ENCODE measurements at regions not wholly inside any gene's neighbourhood (a gene's known extent, or its start where the extent isn't known, plus 50 kb on each side); places are given as distances from the start of the nearest gene placed in this dataset.
A peak's percentile ranks its signal among the peaks of the same experiment; 100 is the strongest.

DNA sequence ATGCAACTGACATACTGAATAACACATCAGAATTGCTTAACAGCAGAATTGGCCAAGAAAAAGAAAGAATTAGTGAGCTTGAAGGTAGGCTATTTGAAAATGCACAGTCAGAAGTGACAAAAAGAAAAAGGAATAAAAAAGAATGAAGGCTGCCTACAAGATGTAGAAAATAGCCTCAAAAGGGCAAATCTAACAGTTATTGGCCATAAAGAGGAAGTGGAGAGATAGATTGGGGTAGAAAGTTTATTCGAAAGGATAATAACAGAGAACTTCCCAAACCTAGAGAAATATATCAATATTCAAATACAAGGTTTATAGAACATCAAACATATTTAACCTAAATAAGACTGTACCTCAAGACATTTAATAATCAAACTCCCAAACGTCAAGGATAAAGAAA, 67.5 kb downstream of the ATP6V1G3 start:
- no peak for DNase-seq

DNA sequence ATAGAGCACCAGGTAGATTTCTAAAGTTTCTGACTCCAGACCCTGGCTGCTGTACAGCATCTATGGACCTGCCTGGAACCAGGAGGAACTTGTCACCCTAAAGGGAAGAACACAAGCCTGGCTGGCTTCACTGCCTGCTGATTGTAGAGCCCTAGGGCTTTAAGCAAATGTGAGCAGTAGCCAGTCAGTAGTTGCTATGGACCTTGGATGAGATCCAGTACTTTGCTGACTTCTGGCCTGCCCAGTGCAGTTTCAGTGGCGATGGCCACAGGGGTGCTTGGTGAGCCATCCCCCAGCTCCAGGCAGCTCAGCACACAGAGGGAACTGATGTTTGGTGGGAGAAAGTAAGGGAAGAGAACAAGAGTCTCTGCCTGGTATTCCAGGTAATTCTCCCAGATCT, 68.4 kb downstream of the ATP6V1G3 start:
- no peak for DNase-seq

DNA sequence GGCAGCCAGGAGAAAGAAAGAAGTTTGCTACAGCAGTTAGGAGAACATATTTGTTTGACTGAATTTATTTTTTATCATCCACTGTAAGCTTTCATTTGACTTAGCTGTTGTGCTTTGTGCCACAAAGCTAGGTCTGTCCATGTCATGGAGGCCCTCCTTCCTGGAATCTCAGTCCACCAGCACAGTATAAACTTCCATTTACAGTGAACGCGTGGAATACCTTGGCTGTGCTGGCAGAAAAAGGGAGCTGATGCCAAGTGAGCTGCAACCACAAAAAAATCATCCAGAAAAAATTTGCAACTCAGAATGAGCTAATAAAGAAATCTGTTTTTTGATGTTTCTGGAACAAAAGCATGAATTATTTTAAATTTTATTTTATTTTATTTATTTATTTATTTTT, 72.6 kb downstream of the ATP6V1G3 start:
- no peak for DNase-seq

DNA sequence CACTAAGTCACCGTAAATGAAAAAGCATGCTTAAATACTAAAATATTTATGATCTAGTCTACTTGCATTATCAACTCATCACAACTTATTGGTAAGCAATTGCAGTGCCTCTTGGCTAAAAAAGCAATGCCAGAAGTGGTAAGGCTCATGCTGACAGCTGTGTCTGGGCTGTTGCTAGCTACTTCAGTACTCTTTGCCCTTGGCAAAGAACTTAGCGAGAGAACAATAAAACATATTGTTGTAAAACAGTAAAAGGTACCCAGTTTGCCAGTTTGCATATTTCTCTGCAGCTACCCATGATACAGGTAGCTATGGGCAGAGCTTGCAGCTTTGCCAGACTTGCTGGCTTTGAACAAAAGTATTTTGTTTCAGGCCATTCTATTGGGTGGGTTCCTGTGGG, 73.1 kb downstream of the ATP6V1G3 start:
- no peak for DNase-seq

DNA sequence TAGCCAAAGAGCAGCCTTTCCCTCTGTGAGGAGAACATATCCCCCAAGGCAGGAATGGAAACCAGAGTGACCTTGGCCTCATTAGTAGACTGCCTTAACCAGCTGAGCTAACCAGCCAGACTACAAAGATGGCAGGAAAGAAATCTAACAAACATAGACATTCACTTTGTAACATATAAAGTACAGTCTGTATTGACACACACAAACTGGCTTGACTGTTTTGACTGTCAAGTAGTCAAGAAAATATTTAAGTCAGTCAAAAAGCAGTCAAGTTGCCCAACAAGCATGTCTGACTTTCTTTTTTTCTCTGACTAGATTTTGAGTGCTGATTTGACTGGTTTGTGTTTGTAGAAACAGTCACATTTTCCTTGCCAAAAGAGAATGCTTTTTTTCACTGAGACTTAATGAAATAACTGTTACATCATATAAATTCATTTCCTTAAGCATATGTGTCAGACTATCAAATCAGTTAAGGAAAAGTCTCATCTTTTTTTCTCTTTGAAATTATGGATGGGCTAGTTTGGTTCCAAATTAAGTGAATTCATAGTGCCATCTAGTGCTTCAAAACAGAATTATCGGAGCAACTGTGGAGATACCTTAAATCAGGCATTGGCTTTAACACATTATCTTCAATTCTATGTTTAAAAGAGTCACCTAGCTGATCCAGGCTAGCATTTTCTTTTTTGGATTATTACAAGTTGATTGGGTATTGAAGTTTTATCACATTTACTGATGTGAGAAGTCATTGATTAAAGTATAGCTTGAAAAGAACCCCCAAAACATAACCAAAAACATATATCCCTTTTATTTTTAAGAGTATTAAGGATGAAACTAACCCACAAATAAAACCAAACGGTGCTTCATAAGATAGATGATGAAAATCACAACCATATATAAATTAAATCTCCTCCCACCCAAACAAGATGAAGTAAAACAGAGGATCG, 75.0 kb downstream of the ATP6V1G3 start:
- DNase-seq = peak; percentile 8

DNA sequence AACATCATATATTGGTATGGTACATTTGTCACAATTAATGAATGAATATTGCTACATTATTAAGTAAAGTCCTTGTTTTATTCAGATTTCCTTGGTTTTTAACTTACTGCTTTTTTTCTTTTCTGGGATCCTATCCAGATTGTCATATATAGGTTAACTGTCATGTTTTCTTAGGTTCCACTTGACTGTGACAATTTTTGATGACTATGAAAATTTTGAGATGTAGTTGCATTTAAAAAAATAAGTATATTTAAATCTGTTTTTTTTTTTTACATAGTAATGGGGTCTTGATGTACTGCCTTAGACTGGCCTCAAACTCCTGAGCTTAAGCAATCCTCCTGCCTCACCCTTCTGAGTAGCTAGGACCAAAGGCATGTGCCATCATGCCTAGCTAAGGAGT, 76.8 kb downstream of the ATP6V1G3 start:
- no peak for DNase-seq

DNA sequence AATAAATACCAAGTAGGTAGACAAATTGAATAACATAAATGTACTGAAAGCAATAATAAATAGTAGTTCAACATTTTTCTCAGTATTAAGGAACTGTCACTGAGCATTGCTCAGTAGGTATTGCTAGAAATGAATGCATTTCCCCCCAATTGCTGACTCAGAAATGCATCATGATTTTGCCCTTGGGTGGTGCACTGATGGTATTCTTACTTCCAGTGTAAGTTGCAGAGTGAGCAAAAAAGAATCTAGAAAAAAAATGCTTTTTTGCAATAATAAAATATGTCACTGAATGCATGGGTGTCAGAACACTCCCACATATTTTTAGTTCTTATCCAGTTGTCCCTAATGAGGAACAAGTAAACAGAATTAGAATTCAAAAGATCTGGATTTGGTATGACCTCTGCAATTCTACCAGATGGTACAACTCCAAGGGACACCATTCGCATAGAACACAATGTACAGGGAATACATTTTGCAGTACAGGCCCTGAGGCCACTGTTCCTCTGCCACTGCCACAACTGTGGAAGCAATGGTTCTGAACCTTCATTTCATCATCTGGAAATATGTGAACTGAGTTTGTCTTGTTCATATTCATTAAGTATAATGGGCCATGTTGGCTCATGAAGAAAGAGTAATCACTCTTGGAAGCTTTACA, 78.0 kb downstream of the ATP6V1G3 start:
- no peak for DNase-seq

DNA sequence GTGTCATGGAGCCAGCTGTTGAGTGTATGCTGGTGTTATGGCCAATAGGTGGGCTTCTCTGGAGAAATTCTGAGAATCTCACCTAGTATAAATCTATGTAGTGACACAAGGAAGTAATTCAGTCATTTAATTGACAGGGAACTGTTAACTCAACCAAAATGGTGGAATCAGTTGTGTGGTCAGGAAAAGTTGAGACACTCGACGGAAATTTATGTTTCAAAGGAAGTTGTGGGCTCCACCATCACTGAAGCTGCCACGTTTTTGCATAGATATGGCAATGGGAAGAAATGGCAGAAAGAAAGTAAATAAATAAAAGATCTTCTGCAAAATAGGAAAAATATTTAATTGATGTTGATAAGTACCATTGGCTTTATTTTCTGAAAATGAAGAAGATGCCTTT, 84.5 kb downstream of the ATP6V1G3 start:
- DNase-seq = no peak

DNA sequence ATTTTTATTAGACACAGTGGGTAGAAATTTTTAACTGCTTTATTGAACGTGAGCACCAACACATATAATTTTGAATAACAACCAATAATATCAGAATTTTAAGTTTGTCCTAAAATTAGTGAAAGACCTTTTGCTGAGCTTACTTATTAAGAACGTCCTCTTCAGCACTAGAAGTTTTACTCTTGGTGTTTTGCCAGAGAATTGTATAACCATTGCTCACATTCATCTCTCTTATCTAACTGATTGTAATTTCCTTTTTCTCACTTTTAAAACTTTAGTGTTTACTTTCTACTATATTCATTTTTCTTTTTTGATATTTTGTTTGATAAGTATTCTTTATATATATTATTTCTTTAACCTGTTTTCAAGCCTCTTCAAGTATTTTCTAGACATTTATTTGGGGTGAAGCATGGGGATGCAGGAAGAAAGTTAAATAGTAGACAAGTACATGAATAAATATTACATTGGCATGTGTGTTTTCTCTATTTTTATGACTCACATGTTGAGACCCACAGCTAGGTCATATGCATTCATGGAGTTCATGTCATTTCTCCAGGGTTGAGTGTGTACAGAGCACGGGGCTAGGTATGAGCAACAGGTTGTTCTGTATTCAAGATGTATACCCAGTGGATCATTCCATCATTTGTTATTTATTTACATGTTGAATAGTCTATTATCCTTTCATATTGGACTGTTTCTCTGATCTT, 90.6 kb downstream of the ATP6V1G3 start:
- no peak for DNase-seq

DNA sequence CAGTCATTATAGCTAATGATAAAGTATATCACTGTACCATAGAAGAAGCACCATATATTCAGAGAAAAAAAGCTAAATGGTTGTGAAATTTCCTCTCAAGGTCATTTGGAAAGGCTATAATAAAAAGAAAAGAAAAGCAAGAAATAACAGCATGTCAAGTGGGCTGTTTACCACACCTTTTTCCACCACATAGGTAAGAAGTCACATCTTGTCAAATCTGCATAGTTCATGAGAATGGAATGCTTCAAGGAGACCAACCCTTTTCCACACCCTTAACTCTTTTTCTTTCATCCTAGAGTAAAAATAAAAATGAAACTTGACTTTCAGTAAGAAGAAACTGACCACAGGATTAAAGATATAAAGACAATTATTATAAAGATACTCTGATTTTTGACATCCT, 91.2 kb downstream of the ATP6V1G3 start:
- DNase-seq = no peak

DNA sequence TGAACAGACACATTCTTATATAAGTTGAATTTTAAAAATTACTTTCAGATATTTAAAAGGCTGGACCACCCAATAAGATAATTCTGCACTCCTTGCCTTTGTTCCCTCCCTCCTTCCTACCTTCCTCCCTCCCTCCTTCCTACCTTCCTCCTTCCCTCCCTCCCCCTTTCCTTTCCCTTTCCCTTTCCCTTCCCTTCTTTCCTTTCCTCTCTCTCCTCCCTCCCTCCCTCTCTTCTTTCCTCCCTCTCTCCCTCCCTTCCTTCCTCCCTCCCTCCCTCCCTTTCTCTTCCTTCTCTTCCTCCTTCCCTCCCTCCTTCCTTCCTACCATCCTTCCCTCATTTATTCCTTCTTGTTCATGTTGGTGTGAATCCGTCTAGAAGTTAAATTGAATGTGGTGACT, 93.0 kb downstream of the ATP6V1G3 start:
- no peak for DNase-seq

DNA sequence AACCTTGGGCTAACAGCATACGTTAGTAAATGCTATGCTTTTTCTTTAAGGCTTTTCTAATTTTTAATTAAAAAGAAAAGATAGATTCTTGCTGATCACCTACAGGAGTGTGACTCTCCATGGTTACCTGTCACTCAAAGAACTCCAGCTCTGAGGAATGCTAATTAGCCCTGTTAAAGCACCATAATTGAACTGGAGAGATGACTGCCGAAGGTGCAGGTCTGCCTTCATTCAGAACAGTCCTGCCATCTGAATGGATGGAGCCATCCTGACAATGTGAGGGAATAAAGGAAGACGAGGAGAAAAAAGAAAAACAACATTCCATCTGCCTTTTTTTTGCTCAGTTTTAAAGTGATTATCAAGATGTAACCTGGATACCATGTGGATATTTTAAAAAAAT, 94.6 kb downstream of the ATP6V1G3 start:
- no peak for DNase-seq

DNA sequence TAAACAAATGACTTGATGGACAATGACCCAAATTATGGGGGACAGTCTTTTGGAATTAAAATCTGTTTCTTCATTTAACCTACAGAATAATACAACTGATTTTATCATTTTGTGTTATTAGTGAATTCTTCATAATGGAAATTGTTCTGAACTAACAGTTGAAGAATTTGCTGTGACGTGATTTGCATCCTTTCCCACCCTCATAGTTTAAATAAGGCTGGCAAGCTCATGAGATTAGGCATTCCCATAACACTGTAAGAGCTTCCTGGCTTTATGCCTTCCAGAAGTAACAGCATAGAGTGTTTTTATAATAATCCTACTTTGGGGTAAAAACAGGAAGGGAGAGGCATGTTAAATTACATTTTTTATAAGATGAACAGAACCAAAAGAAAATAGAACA, 95.7 kb downstream of the ATP6V1G3 start:
- DNase-seq = no peak

DNA sequence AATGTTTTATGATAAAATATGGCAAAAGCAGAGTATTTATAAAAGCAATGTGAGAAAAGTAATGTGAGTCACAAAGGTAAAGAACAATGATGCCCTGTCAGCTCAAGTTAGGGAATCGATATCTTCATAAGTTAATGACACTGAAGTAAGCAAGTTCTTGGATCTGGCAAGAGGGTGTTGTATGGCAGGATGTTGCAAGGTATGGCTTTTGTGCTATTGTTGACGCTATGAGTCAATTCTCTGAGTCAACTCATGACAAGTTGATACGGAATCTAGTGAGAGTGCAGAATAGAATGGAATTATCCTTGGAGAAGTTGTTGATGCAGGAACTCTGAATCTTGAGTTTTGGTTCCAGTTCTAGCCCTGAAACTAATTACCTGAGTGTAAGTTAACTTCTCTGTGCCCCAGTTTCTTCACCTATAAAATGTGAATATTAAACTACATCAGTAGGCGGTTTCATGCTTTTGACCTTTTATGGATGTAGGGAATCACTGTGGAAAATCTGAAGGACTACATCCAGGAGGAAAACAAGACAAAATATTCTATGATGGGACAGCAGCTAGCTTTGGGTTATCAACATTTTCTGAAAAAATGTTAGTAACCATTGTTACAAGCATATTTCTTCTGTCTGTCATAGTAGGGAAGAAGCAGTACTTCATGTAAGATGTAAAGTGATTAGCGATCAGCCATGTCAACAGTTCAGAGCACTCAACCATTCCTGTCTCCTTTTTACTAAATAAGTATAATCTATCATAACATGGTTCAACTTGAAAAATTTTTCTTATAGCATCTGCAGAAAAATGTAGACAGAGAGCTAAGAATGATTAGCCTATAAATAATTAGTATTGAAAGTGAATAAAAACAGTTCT, 96.9 kb downstream of the ATP6V1G3 start:
- DNase-seq = no peak

DNA sequence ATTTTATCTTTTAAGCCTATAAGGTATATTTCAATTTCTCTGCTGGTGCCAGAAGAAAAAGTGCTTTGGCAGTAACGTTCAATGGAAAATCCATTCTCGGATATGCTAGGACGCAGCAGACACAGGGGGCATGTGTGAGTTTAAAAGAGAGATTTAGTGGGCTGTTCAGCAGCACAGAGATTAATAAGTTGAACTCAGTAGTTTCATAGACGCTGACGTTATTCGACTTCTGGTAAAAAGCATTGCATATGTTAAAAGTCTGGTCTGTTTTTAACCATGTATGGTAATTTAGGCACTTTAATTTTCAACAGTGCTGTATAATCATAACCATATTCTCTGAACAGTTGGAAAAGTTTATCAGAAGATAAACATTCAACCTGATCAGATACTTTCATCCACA, 99.6 kb downstream of the ATP6V1G3 start:
- DNase-seq = no peak

DNA sequence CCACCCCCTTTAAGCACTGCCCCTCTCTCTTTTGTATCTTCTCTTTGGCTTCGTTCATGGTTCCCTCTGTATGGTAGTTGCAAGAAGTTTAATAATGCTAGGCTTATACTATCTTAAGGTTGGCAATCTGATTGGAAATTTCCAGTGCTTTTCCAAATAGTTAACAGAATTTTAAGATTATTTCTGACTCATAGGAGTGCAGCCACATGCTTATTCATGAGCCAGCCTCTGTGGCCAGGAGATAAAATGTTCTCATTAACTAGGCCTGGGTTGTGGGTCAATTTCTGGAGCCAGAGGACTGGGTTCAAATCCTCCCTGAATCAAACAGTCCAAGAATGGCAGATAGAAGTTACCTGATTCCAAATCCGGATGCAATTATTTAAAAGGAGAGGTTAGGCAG, 103.1 kb downstream of the ATP6V1G3 start:
- no peak for DNase-seq

DNA sequence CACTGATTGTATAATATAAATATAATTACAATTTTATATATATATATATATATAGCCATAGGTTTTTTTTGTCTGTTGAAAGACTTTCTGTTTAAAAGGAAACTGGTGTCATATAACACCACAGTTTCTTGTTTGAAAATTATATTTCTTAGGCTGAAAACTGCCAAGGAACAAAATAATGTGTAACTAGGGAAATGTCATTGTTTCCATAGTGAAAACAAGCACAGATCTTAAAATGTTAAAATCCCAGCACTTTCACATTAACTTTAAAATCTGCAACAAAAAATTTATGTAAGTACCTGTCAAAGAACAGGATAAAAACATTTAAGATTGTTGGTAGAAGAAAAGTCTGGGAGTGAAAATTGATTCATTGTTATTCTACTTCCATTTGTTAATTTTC, 104.2 kb downstream of the ATP6V1G3 start:
- no peak for DNase-seq

DNA sequence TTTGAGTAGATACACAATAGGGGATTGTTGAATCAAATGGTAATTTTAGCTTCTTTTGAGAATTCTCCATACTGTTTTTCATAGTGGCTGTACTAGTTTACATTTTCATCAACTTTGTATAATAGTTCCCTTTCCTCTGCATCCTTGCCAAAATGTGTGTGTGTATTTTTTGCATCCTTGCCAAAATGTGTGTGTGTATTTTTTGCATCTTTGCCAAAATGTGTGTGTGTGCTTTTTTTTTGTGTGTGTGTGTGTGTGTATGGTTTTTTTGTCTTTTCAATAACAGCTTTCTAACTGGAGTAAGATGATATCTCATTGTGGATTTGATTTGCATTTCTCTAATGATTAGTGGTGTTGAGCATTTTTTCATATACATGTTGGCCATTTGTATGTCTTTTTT, 105.4 kb downstream of the ATP6V1G3 start:
- no peak for DNase-seq

DNA sequence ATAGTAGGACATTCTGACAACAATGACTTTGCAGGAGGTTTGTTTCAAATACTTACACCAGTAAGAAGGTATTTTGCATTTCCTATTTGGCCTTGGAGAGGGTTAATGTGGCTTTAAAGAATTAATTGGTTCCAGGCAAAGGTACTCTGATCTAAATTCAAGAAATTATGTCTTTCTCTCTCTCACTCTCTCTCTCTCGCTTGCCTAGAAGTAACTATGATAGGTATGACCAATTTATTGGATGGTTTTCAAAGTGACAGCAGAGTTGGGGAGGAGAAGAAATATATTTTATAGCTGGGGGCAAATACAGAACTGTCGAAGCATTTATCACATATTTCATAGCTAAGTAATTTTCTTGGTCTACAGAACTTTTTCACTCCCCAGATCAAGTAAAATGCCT, 116.0 kb downstream of the ATP6V1G3 start:
- DNase-seq = no peak

DNA sequence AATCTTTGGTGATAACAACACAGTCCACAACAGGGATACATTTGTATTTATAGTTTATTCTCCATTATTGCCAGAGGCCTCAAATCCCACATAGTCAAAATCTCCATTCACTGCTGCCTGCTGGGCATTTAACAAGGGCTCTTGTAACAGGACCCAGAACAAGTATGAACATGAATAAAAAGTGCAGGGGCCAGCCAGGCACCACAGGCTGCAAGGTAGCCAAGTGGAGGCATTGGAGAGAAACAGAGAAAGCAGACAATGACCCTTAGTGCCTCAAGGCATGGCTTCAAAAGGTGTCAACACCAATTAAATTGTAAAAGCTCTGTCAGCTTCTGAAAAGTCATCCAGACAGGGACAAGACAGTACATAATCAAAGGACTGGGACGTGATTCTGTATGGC, 116.8 kb downstream of the ATP6V1G3 start:
- no peak for DNase-seq

DNA sequence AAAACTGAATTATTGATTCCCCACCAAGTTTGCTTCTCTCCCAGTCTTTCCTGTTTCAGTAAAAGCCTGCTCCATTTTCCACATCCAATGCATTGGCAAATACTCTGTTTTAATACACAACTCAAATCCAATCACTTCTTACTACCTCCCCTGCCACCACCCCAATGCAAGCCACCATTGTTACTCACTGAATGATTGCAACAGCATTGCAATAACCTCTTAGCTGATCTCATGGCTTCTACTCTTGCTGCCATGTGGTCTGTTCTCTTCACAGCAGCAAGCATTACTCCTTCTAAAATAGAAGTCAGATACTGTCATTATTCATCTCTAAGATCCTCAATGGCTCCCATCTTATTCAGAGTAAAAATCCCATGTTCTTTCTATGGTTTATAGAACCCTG, 123.4 kb downstream of the ATP6V1G3 start:
- no peak for DNase-seq

DNA sequence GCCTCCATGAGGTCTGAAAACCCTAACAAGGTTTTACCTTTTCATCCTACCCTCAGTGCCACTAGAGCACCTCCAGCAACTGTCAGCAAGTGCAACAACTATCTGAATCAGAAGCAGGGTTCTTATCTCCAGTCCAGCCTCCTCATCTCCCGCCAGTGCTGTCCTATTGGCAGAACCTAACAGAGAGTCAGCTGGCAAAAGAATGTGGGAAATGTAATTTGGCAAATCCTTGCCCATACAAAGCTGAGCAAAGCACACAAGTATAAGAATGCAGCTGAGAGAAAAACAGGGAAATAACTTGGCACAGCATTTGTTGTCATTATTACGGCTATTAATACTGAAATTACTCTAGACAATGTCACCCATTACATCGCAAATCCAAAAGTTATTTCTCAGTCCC, 124.2 kb downstream of the ATP6V1G3 start:
- no peak for DNase-seq

DNA sequence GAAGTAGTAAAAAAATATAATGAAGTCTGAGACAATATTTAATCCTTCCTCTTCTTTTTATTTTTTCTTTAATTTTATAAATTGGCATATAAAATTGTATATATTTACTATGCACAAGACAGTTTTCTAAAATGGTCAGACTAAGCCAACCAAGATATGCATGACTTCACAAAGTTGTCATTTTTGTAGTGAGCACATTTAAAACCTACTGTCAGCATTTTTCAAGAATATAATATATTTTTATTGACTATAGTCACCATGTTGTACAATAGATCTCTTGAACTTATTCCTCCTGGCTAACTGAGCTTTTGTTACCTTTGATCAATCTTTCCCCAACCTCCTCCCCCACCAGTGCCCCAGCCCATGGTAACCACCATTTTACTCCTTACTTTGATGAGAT, 129.2 kb downstream of the ATP6V1G3 start:
- DNase-seq = no peak
